ENCODE measurements at regions not wholly inside any gene's neighbourhood (a gene's known extent, or its start where the extent isn't known, plus 50 kb on each side); places are given as distances from the start of the nearest gene placed in this dataset.
"Not testable (repeated sequence)": the region's sequence is repeated elsewhere in the genome, so short reads cannot be mapped to it uniquely, and the experiment has no call there.

- H4K5ac ChIP-seq (ENCODE audit: low read depth, low read length); H2BK20ac ChIP-seq (ENCODE audit: low read depth, low read length); H2AK5ac ChIP-seq (ENCODE audit: low read depth, low read length); H3K18ac ChIP-seq (ENCODE audit: low read depth, low read length); intact Hi-C loops (cut with micrococcal nuclease); BruUV-seq (replicated peaks); dilution Hi-C loops (cut with HindIII; ENCODE audit: low sequenced_read_pairs, unreplicated experiment); H2BK5ac ChIP-seq (ENCODE audit: low read depth, low read length, poor library complexity, severe bottlenecking); H4K91ac ChIP-seq (ENCODE audit: insufficient read depth, low read depth, low read length); H3K4me3 ChIP-seq (ENCODE audit: insufficient read depth, low read depth, low read length); H3K27ac ChIP-seq (ENCODE audit: insufficient read depth, low read length); H2BK15ac ChIP-seq (ENCODE audit: low read depth, low read length); POLR2A ChIA-PET (ENCODE audit: unreplicated experiment); H3K9ac ChIP-seq (ENCODE audit: low read depth, low read length); H3K23ac ChIP-seq (ENCODE audit: low read depth, low read length); H2AK9ac ChIP-seq (replicated peaks; ENCODE audit: low read depth, low read length, poor library complexity); ATAC-seq (ENCODE audit: low read depth); H3K4ac ChIP-seq (ENCODE audit: low read depth, low read length); H3K36me3 ChIP-seq (ENCODE audit: control insufficient read depth, insufficient read depth, low read length); H3K9me3 ChIP-seq (ENCODE audit: control insufficient read depth, insufficient read depth, low read length); H4K8ac ChIP-seq (ENCODE audit: low read depth in 2 of 2, low read length in 2 of 2); DNase-seq; H3K4me2 ChIP-seq (ENCODE audit: low read depth, low read length); H3K79me1 ChIP-seq (ENCODE audit: low read depth in 1 of 2, low read length in 2 of 2); in situ Hi-C loops (cut with MboI; ENCODE audit: low sequenced_read_pairs); H2AFZ ChIP-seq (replicated peaks; ENCODE audit: low read length, poor library complexity); H2BK120ac ChIP-seq (ENCODE audit: low read depth, low read length); H3K14ac ChIP-seq (replicated peaks; ENCODE audit: low read depth, low read length); H3K27me3 ChIP-seq (ENCODE audit: control insufficient read depth, insufficient read depth, low read length); H3K56ac ChIP-seq (ENCODE audit: extremely low read depth, insufficient read depth, low read length); H3K9me1 ChIP-seq (ENCODE audit: insufficient read depth, low read length); H4K20me1 ChIP-seq (ENCODE audit: insufficient read depth, low read length); H3K4me1 ChIP-seq (ENCODE audit: control insufficient read depth, insufficient read depth, low read length); CTCF ChIA-PET: not testable (repeated sequence)
- WGBS, 2 experiments (ENCODE audit: extremely low coverage in 2 of 2, insufficient read length in 1 of 2), result 60% methylated on average over 1 of the region's 2 CpGs; no CpG with 5 or more reads in 1 of the 2 experiments
Measured at GRCh38 chr18:15071311-15071710, 323.3 kb downstream of the ANKRD30B start.
